Spleen (tissue), 11 donors: ENCODE measurements at regions not wholly inside any gene's neighbourhood (a gene's known extent, or its start where the extent isn't known, plus 50 kb on each side); places are given as distances from the start of the nearest gene placed in this dataset.
"Not testable (repeated sequence)": the region's sequence is repeated elsewhere in the genome, so short reads cannot be mapped to it uniquely, and the experiment has no call there.

Experiments used
- DNase-seq: peaks from one replicate; pipeline ENCODE4 v3.0.0-alpha.2; 2020
- H3K27ac ChIP-seq, 8 donors: fragments of 200-600 bp; sonication (generic) in 7 of 8; 1 replicate in 4 of 8; 2 replicates in 4 of 8; pipeline versions ENCODE4 v1.5.0 to v1.8.0; 2016 to 2021; ENCODE audit warnings: inconsistent platforms in 4 of 8, mild to moderate bottlenecking in 4 of 8, moderate library complexity in 1 of 8
- H3K27me3 ChIP-seq, 7 donors: fragments of 200-600 bp; sonication (generic) in 6 of 7; replicated peaks in 1 of 7; 1 replicate in 4 of 7; 2 replicates in 3 of 7; pipeline versions ENCODE4 v1.5.0 to v1.8.0; 2016 to 2021; ENCODE audit warnings: inconsistent platforms in 3 of 7, mild to moderate bottlenecking in 1 of 7
- H3K36me3 ChIP-seq, 6 donors: fragments of 200-600 bp; sonication (generic) in 5 of 6; 1 replicate in 4 of 6; 2 replicates in 2 of 6; pipeline versions ENCODE4 v1.5.0 to v1.8.0; 2016 to 2021; ENCODE audit warnings: inconsistent platforms in 2 of 6
- H3K4me1 ChIP-seq, 6 donors: fragments of 200-600 bp; sonication (generic) in 5 of 6; 1 replicate in 3 of 6; 2 replicates in 3 of 6; pipeline versions ENCODE4 v1.5.0 to v1.8.0; 2016 to 2021; ENCODE audit warnings: inconsistent platforms in 3 of 6
- H3K4me3 ChIP-seq, 8 donors: fragments of 200-600 bp; sonication (generic) in 7 of 8; 1 replicate in 4 of 8; 2 replicates in 4 of 8; pipeline versions ENCODE4 v1.5.0 to v1.8.0; 2016 to 2021; ENCODE audit warnings: inconsistent platforms in 4 of 8, mild to moderate bottlenecking in 4 of 8, moderate library complexity in 2 of 8
- H3K9me3 ChIP-seq, 8 donors: fragments of 200-600 bp; sonication (generic) in 7 of 8; 1 replicate in 4 of 8; 2 replicates in 4 of 8; pipeline versions ENCODE4 v1.5.0 to v1.8.0; 2016 to 2021; ENCODE audit warnings: inconsistent platforms in 4 of 8
- POLR2A ChIP-seq, 3 donors: fragments of 450-650 bp; IDR thresholded peaks; one replicate each; pipeline ENCODE4 v1.5.1; 2017; ENCODE audit warnings: antibody characterized with exemption in 3 of 3, mild to moderate bottlenecking in 1 of 3
- POLR2AphosphoS5 ChIP-seq, 3 donors: sonication (generic); formaldehyde crosslinking; IDR thresholded peaks; one replicate each; pipeline ENCODE4 v1.5.1; 2017; ENCODE audit warnings: antibody characterized with exemption in 3 of 3
- WGBS, 5 donors: extraction: QIAGEN DNeasy Blood & Tissue Kit in 3 of 5; methylation state at CpG; one replicate each; pipeline versions ENCODE4 v1.1.5 to v1.1.7; 2013 to 2018; 5-methylcytosine and 5-hydroxymethylcytosine counted together
- intact Hi-C: fragments of 100-400 bp; cut with DNase I; formaldehyde crosslinking; loops from one replicate; pipeline ENCODE4 v1.15.0; 2023; ENCODE audit warnings: low total_unique reads
- TF ChIP-seq, protein P1 (sequence below), 11 experiments: fragments of 200-600 bp in 7 of 11; fragments of 450-650 bp in 4 of 11; sonication (generic) in 4 of 11; IDR thresholded peaks in 8 of 11; conservative IDR thresholded peaks in 3 of 11; 1 replicate in 7 of 11; 2 replicates in 4 of 11; pipeline versions ENCODE4 v1.4.0 to v1.8.0; 2016 to 2021; ENCODE audit warnings: antibody characterized with exemption in 11 of 11, inconsistent platforms in 4 of 11, mild to moderate bottlenecking in 1 of 11
- donor health status: healthy with polysubstance abuse.
- donor health status: DM: no; HTN: no; CAD: no; lungs with moderate emphysema.
- donor health status: DM: no; HTN: no; CAD: no.
- donor health status: Bipolar disorder and iron deficiency.
- donor health status: healthy.
- donor health status: DM: no; HTN: no; CAD: no.
- donor health status: DM: yes; HTN: yes; CAD: no.

DNA sequence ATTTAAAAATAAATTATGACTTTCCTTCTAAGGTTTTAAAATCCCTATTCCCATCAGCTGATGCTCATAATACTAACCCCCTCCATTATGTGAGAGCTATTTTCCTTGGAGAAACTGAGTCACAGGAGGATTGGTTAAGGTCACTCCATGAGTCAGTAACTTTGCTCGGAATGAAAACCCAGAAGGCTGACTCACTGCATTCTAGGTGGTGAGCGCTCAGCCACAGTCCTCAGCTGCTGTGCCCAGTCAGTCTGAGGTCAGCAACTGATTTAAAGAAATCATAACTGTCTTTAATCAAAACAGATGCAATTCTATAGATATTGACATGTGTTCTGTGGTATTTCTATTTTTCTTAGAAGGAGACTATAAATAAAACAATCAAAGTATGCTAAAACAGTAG lies 359.2 kb downstream of the GJA1 start:
- Histone ChIP-seq H3K9me3 (peaks cover 0 to 27% (median 19%) of the 10 kb centered on the region in 8 donors), H3K36me3 (no peaks in the 10 kb centered on the region), H3K4me3 (no peak overlapping the region), H3K27me3 (no peaks in the 10 kb centered on the region), H3K4me1 (no peaks in the 10 kb centered on the region), H3K27ac (no peak overlapping the region)
- TF ChIP-seq POLR2A (IDR thresholded peaks at IDR 0.05) = no peak
- TF ChIP-seq, protein P1, sequence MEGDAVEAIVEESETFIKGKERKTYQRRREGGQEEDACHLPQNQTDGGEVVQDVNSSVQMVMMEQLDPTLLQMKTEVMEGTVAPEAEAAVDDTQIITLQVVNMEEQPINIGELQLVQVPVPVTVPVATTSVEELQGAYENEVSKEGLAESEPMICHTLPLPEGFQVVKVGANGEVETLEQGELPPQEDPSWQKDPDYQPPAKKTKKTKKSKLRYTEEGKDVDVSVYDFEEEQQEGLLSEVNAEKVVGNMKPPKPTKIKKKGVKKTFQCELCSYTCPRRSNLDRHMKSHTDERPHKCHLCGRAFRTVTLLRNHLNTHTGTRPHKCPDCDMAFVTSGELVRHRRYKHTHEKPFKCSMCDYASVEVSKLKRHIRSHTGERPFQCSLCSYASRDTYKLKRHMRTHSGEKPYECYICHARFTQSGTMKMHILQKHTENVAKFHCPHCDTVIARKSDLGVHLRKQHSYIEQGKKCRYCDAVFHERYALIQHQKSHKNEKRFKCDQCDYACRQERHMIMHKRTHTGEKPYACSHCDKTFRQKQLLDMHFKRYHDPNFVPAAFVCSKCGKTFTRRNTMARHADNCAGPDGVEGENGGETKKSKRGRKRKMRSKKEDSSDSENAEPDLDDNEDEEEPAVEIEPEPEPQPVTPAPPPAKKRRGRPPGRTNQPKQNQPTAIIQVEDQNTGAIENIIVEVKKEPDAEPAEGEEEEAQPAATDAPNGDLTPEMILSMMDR (IDR thresholded peaks at IDR 0.05 in 8 of 11, conservative IDR thresholded peaks at IDR 0.05 in 3 of 11) = no peak
- no peak for TF ChIP-seq POLR2AphosphoS5 (IDR thresholded peaks at IDR 0.05)
- intact Hi-C loops = no loop called here
- DNase-seq = no peak
- 82 to 94% (median 85%) methylated on average over 2 of the region's 2 CpGs for WGBS, 5 donors

DNA sequence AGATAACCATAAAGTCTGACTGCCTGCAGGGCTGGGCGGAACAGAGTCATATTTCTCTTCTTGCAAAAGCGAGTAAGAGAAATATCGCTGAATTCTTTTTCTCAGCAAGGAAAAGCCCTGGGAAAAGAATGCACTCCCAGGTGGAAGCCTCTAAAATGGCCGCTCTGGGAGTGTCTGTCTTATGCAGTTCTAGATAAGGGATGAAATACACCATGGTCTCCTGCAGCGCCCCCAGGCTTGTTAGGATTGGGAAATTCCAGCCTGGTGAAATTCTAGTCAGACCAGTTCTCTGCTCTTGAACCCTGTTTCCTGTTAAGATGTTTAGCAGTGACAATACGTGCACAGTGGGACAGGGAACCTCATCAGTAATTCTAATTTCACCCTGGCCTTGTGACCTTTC lies 362.2 kb downstream of the GJA1 start:
- H3K4me3 ChIP-seq, intact Hi-C loops, H3K36me3 ChIP-seq, H3K27me3 ChIP-seq, H3K27ac ChIP-seq, DNase-seq, H3K4me1 ChIP-seq: not testable (repeated sequence)
- peaks cover 0 to 57% (median 45%) of the 10 kb centered on the region in 8 donors for H3K9me3 ChIP-seq
- 82 to 91% (median 87%) methylated on average over 6 of the region's 6 CpGs for WGBS, 5 donors

DNA sequence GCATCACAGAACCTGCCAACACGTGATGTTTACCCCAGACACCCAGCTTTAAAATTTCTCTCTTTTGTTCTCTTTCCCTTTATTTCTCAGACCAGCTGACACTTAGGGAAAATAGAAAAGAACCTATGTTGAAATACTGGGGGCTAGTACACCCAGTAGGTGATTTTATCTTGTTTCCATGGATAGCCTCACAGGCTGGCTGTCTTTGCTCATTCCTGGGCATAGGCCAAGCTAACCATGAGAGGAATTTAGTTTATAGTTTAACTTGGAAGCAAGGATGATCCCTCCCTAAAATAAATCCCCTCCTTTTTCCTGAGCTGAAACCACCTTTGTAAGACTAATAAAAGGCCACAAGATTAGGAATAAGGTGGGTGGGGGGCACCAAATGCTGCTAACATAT lies 362.7 kb downstream of the GJA1 start:
- H3K36me3 ChIP-seq, H3K27me3 ChIP-seq, H3K27ac ChIP-seq, H3K4me3 ChIP-seq, intact Hi-C loops, H3K4me1 ChIP-seq, DNase-seq: not testable (repeated sequence)
- WGBS, 5 donors = 60 to 79% (median 72%) methylated on average over 1 of the region's 1 CpG
- peaks cover 0 to 58% (median 47%) of the 10 kb centered on the region in 8 donors for H3K9me3 ChIP-seq

DNA sequence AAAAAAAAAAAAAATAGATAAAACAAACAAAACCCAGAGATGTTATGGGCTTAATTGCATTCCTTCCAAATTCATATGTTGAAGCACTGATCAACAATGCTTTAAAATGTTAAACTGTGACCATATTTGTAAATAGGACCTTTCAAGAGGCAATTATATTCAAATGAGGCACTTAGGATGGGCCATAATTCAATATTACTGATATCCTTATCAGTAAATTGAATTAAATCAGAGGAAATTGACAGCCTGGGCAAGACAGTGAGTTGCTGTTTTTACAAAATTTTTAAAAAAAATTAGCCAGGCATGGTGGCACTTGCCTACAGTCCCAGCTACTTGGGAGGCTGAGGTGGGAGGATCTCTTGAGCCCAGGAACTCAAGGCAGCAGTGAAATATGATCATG lies 364.1 kb downstream of the GJA1 start:
- no peaks in the 10 kb centered on the region for H3K36me3 ChIP-seq
- H3K9me3 ChIP-seq = peaks cover 0 to 58% (median 47%) of the 10 kb centered on the region in 8 donors
- intact Hi-C loops = no loop called here
- H3K27me3 ChIP-seq = no peaks in the 10 kb centered on the region
- H3K4me1 ChIP-seq = no peaks in the 10 kb centered on the region
- H3K4me3 ChIP-seq = no peak overlapping the region
- no peak overlapping the region for H3K27ac ChIP-seq
- no peak for TF ChIP-seq POLR2AphosphoS5 (IDR thresholded peaks at IDR 0.05)
- TF ChIP-seq, protein P1 (IDR thresholded peaks at IDR 0.05 in 8 of 11, conservative IDR thresholded peaks at IDR 0.05 in 3 of 11) = no peak
- TF ChIP-seq POLR2A (IDR thresholded peaks at IDR 0.05) = no peak
- no peak for DNase-seq

DNA sequence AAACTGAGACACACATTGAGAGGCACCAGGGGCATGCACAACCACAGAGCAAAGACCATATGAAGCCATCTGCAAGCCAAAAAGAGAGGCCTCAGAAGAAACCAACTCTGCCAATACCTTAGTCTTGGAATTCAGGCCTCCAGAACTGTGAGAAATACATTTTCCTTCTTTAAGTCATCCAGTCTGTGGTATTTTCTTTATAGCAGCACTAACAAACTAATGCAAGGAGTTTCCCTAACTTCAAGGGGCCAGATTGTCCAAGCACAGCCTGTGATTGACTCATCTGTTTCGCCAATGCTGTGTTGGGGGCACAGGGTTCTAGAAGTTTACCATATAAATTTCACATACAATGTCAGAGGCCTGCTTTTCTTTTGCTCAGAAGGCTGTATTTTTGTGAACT lies 364.6 kb downstream of the GJA1 start:
- intact Hi-C loops = no loop called here
- Histone ChIP-seq H3K9me3 (peaks cover 0 to 58% (median 47%) of the 10 kb centered on the region in 8 donors), H3K36me3 (no peaks in the 10 kb centered on the region), H3K4me1 (no peaks in the 10 kb centered on the region), H3K27ac (no peak overlapping the region), H3K4me3 (no peak overlapping the region), H3K27me3 (no peaks in the 10 kb centered on the region)
- WGBS, 5 donors = 69 to 90% (median 84%) methylated on average over 1 of the region's 1 CpG
- no peak for TF ChIP-seq POLR2A (IDR thresholded peaks at IDR 0.05)
- no peak for TF ChIP-seq POLR2AphosphoS5 (IDR thresholded peaks at IDR 0.05)
- TF ChIP-seq, protein P1 (IDR thresholded peaks at IDR 0.05 in 8 of 11, conservative IDR thresholded peaks at IDR 0.05 in 3 of 11) = no peak
- no peak for DNase-seq
